Coronary artery (tissue), 2 donors: ENCODE measurements at regions not wholly inside any gene's neighbourhood (a gene's known extent, or its start where the extent isn't known, plus 50 kb on each side); places are given as distances from the start of the nearest gene placed in this dataset.

Source experiments
- DNase-seq: peaks from one replicate; pipeline ENCODE4 v3.0.0-alpha.2; 2017; ENCODE audit warnings: low spot score
- H3K27ac ChIP-seq, 2 donors: fragments of 200-600 bp; sonication (generic); one replicate each; pipeline ENCODE4 v1.5.1; 2016 to 2019
- H3K4me3 ChIP-seq: fragments of 200-600 bp; sonication (generic); 2 replicates; pipeline ENCODE4 v1.5.1; 2016; ENCODE audit warnings: mild to moderate bottlenecking, moderate library complexity
- CTCF ChIP-seq: fragments of 200-600 bp; sonication (generic); IDR thresholded peaks from one replicate; pipeline ENCODE4 v1.5.1; 2019; ENCODE audit warnings: antibody characterized with exemption

- no peak overlapping the region for H3K4me3 ChIP-seq
- DNase-seq: no peak
Observed at GRCh38 chr14:94690896-94691659, 78.8 kb downstream of the GSC start.

DNA sequence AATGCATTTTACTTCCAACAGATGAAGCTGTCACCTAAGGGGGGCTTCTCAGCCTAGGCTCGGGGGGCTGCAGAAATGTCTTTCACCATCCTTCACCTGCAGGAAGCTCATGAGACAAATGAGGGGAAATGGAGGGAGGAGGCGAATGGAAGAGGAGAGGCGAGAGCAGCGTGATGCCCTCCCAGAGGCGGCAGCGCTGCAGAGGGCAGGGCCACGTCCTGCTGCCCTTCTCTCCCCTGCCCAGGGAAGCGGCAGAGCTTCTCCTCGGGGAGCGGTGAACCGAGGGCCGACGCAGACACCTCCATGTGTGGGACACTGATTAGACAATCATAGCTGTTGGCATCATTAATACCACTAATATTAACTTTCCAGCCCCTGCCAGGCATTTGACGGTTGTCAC is 78.3 kb downstream of the SERPINA3 start:
- no peak for TF ChIP-seq CTCF
- H3K27ac ChIP-seq: no peak overlapping the region
- H3K4me3 ChIP-seq: no peak overlapping the region
- no peak for DNase-seq

More at GRCh38 chr14:94690896-94691659, 78.8 kb downstream of the GSC start:
- no peak overlapping the region for H3K27ac ChIP-seq
- TF ChIP-seq CTCF: no peak

GRCh38 chr14:94689985-94690400 is 77.8 kb downstream of the SERPINA3 start:
- Histone ChIP-seq H3K27ac (no peak overlapping the region), H3K4me3 (no peak overlapping the region)
- no peak for DNase-seq
- no peak for TF ChIP-seq CTCF

- Histone ChIP-seq H3K27ac (no peak overlapping the region), H3K4me3 (peak overlapping the region; percentile 22)
- peak; percentile 92 for TF ChIP-seq CTCF
- no peak for DNase-seq
Observed at GRCh38 chr14:94689218-94689984, 77.2 kb downstream of the SERPINA3 start.

GRCh38 chr14:94686511-94687160 is 74.4 kb downstream of the SERPINA3 start:
- Histone ChIP-seq H3K27ac (no peak overlapping the region), H3K4me3 (no peak overlapping the region)
- DNase-seq: peak; percentile 64
- no peak for TF ChIP-seq CTCF

- peak; percentile 56 for DNase-seq
- no peak overlapping the region for H3K27ac ChIP-seq
- no peak overlapping the region for H3K4me3 ChIP-seq
- no peak for TF ChIP-seq CTCF
Observed at GRCh38 chr14:94685681-94686485, 73.7 kb downstream of the SERPINA3 start.
